ENCODE measurements at regions not wholly inside any gene's neighbourhood (a gene's known extent, or its start where the extent isn't known, plus 50 kb on each side); places are given as distances from the start of the nearest gene placed in this dataset.

- TF ChIP-seq, protein P1, sequence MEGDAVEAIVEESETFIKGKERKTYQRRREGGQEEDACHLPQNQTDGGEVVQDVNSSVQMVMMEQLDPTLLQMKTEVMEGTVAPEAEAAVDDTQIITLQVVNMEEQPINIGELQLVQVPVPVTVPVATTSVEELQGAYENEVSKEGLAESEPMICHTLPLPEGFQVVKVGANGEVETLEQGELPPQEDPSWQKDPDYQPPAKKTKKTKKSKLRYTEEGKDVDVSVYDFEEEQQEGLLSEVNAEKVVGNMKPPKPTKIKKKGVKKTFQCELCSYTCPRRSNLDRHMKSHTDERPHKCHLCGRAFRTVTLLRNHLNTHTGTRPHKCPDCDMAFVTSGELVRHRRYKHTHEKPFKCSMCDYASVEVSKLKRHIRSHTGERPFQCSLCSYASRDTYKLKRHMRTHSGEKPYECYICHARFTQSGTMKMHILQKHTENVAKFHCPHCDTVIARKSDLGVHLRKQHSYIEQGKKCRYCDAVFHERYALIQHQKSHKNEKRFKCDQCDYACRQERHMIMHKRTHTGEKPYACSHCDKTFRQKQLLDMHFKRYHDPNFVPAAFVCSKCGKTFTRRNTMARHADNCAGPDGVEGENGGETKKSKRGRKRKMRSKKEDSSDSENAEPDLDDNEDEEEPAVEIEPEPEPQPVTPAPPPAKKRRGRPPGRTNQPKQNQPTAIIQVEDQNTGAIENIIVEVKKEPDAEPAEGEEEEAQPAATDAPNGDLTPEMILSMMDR (IDR thresholded peaks at IDR 0.05 in 2 of 3, conservative IDR thresholded peaks at IDR 0.05 in 1 of 3; ENCODE audit: borderline replicate concordance in 1 of 3, insufficient read depth in 1 of 3, low read depth in 2 of 3, low read length in 2 of 3) = no peak
- no peak for TF ChIP-seq EZH2 (IDR thresholded peaks at IDR 0.05)
Measured at GRCh38 chr9:1294641-1295258, 244.6 kb downstream of the DMRT2 start.

Data from HCT116 (cell line).